HG02852 (cell line): ENCODE measurements at regions not wholly inside any gene's neighbourhood (a gene's known extent, or its start where the extent isn't known, plus 50 kb on each side); places are given as distances from the start of the nearest gene placed in this dataset.

Source experiments
- ATAC-seq: cut with Tn5 transposase; IDR thresholded peaks from one replicate; pipeline ENCODE4 v1.9.1; 2021; ENCODE audit warnings: mild to moderate bottlenecking, moderate library complexity; ENCODE audit not compliant: unreplicated experiment

GRCh38 chr5:124102486-124102885, 590.5 kb downstream of the CSNK1G3 start:
- ATAC-seq, result no peak

- no peak for ATAC-seq
Measured at GRCh38 chr5:124093658-124094057, 581.7 kb downstream of the CSNK1G3 start.

GRCh38 chr5:124090115-124090514, 578.1 kb downstream of the CSNK1G3 start:
- no peak for ATAC-seq

- ATAC-seq, result no peak
Measured at GRCh38 chr5:124089578-124089977, 577.6 kb downstream of the CSNK1G3 start.

GRCh38 chr5:124088289-124089032, 576.5 kb downstream of the CSNK1G3 start:
- ATAC-seq, result no peak

- no peak for ATAC-seq
Measured at GRCh38 chr5:124087752-124088151, 575.8 kb downstream of the CSNK1G3 start.

- ATAC-seq, result no peak
Measured at GRCh38 chr5:124080256-124080655, 568.3 kb downstream of the CSNK1G3 start.

GRCh38 chr5:124079062-124079461, 567.1 kb downstream of the CSNK1G3 start:
- no peak for ATAC-seq

- ATAC-seq, result no peak
Measured at GRCh38 chr5:124074500-124074899, 562.5 kb downstream of the CSNK1G3 start.

GRCh38 chr5:124072570-124072969, 560.6 kb downstream of the CSNK1G3 start:
- no peak for ATAC-seq

- ATAC-seq, result no peak
Measured at GRCh38 chr5:124071039-124071438, 559.1 kb downstream of the CSNK1G3 start.

- no peak for ATAC-seq
Measured at GRCh38 chr5:124065508-124065907, 553.5 kb downstream of the CSNK1G3 start.

GRCh38 chr5:124064956-124065355, 553.0 kb downstream of the CSNK1G3 start:
- no peak for ATAC-seq

- ATAC-seq, result no peak
Measured at GRCh38 chr5:124061663-124062062, 549.7 kb downstream of the CSNK1G3 start.

- no peak for ATAC-seq
Measured at GRCh38 chr5:124061068-124061430, 549.1 kb downstream of the CSNK1G3 start.

GRCh38 chr5:124060413-124061067, 548.6 kb downstream of the CSNK1G3 start:
- no peak for ATAC-seq

- ATAC-seq, result no peak
Measured at GRCh38 chr5:124060011-124060410, 548.0 kb downstream of the CSNK1G3 start.

- no peak for ATAC-seq
Measured at GRCh38 chr5:124059200-124059599, 547.2 kb downstream of the CSNK1G3 start.

- ATAC-seq, result no peak
Measured at GRCh38 chr5:124057724-124058231, 545.8 kb downstream of the CSNK1G3 start.

- peak; percentile 46 for ATAC-seq
Measured at GRCh38 chr5:124056991-124057723, 545.2 kb downstream of the CSNK1G3 start.

GRCh38 chr5:124056326-124056990, 544.5 kb downstream of the CSNK1G3 start:
- ATAC-seq, result peak; percentile 76
